Tibial nerve (tissue), 4 donors: ENCODE measurements at regions not wholly inside any gene's neighbourhood (a gene's known extent, or its start where the extent isn't known, plus 50 kb on each side); places are given as distances from the start of the nearest gene placed in this dataset.

Experiments
- DNase-seq, 2 donors: peaks; one replicate each; pipeline ENCODE4 v3.0.0-alpha.2; 2019; ENCODE audit warnings: low spot score in 2 of 2
- H3K27ac ChIP-seq, 4 donors: fragments of 200-600 bp; sonication (generic) in 3 of 4; one replicate each; pipeline ENCODE4 v1.5.1; 2017 to 2019; ENCODE audit warnings: mild to moderate bottlenecking in 1 of 4
- H3K27me3 ChIP-seq, 2 donors: fragments of 200-600 bp; sonication (generic) in 1 of 2; one replicate each; pipeline versions ENCODE4 v1.5.1 to v1.6.0; 2017 to 2019
- H3K36me3 ChIP-seq, 3 donors: fragments of 200-600 bp; sonication (generic); one replicate each; pipeline ENCODE4 v1.5.1; 2018 to 2019
- H3K4me1 ChIP-seq, 4 donors: fragments of 200-600 bp; sonication (generic) in 3 of 4; one replicate each; pipeline ENCODE4 v1.5.1; 2017 to 2019
- H3K4me3 ChIP-seq, 4 donors: fragments of 200-600 bp; sonication (generic) in 3 of 4; one replicate each; pipeline ENCODE4 v1.5.1; 2017 to 2019; ENCODE audit warnings: mild to moderate bottlenecking in 1 of 4, moderate library complexity in 1 of 4
- H3K9me3 ChIP-seq, 4 donors: fragments of 200-600 bp; sonication (generic) in 3 of 4; one replicate each; pipeline ENCODE4 v1.5.1; 2017 to 2019
- EP300 ChIP-seq, 2 donors: sonication (generic); formaldehyde crosslinking; IDR thresholded peaks; one replicate each; pipeline ENCODE4 v1.6.1; 2017; ENCODE audit warnings: antibody characterized with exemption in 2 of 2, mild to moderate bottlenecking in 1 of 2
- POLR2A ChIP-seq, 2 donors: fragments of 450-650 bp; IDR thresholded peaks; one replicate each; pipeline ENCODE4 v1.6.1; 2017; ENCODE audit warnings: antibody characterized with exemption in 2 of 2, mild to moderate bottlenecking in 2 of 2, moderate library complexity in 2 of 2
- WGBS, 2 donors: methylation state at CpG; one replicate each; pipeline ENCODE4 v1.1.5; 2018; 5-methylcytosine and 5-hydroxymethylcytosine counted together
- TF ChIP-seq, protein P1 (sequence below), 5 experiments: fragments of 200-600 bp in 3 of 5; fragments of 450-650 bp in 2 of 5; sonication (generic) in 3 of 5; IDR thresholded peaks; one replicate each; pipeline ENCODE4 v1.5.1; 2016 to 2019; ENCODE audit warnings: antibody characterized with exemption in 5 of 5, mild to moderate bottlenecking in 3 of 5, moderate library complexity in 2 of 5

DNA sequence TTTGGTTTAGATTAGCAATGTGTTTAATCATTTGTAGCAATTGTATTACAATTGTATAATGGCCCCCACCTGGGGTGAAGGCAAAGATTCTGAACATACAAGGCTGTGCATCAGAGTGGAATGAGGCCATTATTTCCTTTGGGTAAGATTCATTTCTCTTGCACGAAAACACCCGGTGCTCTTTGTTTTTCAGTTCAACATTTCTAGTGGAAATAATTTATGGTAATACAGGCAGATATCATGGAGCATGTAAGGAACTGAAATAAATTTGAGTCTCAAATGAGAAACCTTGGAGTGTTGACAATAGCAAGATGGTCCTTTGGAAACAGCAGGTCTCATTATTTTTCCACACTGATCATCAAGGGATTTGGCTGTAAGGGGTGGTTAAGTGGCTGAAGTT is 475.9 kb downstream of the GABRG2 start:
- Histone ChIP-seq H3K4me1 (no peaks in the 10 kb centered on the region), H3K36me3 (no peaks in the 10 kb centered on the region), H3K9me3 (no peaks in the 10 kb centered on the region), H3K27ac (no peak overlapping the region), H3K27me3 (no peaks in the 10 kb centered on the region), H3K4me3 (no peak overlapping the region)
- TF ChIP-seq POLR2A (IDR thresholded peaks at IDR 0.05) (no peak), EP300 (IDR thresholded peaks at IDR 0.05) (no peak)
- TF ChIP-seq, protein P1, sequence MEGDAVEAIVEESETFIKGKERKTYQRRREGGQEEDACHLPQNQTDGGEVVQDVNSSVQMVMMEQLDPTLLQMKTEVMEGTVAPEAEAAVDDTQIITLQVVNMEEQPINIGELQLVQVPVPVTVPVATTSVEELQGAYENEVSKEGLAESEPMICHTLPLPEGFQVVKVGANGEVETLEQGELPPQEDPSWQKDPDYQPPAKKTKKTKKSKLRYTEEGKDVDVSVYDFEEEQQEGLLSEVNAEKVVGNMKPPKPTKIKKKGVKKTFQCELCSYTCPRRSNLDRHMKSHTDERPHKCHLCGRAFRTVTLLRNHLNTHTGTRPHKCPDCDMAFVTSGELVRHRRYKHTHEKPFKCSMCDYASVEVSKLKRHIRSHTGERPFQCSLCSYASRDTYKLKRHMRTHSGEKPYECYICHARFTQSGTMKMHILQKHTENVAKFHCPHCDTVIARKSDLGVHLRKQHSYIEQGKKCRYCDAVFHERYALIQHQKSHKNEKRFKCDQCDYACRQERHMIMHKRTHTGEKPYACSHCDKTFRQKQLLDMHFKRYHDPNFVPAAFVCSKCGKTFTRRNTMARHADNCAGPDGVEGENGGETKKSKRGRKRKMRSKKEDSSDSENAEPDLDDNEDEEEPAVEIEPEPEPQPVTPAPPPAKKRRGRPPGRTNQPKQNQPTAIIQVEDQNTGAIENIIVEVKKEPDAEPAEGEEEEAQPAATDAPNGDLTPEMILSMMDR (IDR thresholded peaks at IDR 0.05) = no peak
- WGBS, 2 donors = 67 to 69% methylated on average over 2 of the region's 2 CpGs
- no peak for DNase-seq

DNA sequence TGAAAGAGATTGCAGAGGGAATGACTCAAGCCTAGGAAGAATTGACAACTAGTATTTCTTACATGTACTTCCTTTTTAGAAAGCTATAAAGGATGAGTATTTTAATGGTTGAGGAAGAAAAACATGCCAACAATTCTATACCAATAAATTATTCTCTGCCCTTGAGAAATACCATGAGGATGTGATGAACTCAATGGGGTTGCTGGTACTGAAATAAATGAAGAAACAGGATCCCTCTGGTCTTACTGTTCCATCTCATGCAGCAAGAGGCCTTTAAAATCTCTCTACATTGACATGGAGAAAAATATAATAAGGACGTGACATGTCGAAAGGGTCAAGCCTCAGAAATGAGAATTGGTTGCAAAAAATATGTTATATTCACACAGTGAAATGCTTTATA is 477.3 kb downstream of the GABRG2 start:
- no peak for TF ChIP-seq EP300 (IDR thresholded peaks at IDR 0.05)
- no peak for TF ChIP-seq POLR2A (IDR thresholded peaks at IDR 0.05)
- TF ChIP-seq, protein P1 (IDR thresholded peaks at IDR 0.05) = no peak
- no peaks in the 10 kb centered on the region for H3K27me3 ChIP-seq
- H3K27ac ChIP-seq = no peak overlapping the region
- WGBS, 2 donors = 90 to 93% methylated on average over 2 of the region's 2 CpGs
- H3K9me3 ChIP-seq = no peaks in the 10 kb centered on the region
- no peaks in the 10 kb centered on the region for H3K36me3 ChIP-seq
- H3K4me1 ChIP-seq = no peaks in the 10 kb centered on the region
- H3K4me3 ChIP-seq = no peak overlapping the region
- no peak for DNase-seq

DNA sequence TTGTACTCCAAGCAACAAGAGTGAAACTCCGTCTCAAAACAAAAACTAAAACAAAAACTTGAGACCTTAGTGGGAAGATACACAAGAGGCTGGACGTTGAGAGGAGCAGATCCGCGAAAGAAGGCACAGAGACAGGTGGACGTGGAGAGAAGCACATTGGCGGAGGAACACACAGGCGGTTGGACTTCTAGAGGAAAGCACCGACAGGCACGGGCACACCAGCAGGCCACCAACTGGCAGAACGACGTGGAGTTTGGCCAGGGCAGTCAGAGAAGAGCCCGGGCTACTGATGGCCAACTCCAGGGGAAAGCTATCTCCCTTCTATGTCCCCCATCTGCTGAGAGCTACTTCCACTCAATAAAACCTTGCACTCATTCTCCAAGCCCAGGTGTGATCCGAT is 482.7 kb downstream of the GABRG2 start:
- WGBS, 2 donors = 89 to 91% methylated on average over 13 of the region's 13 CpGs
- no peak overlapping the region for H3K4me3 ChIP-seq
- no peaks in the 10 kb centered on the region for H3K4me1 ChIP-seq
- no peak overlapping the region for H3K27ac ChIP-seq
- H3K27me3 ChIP-seq = no peaks in the 10 kb centered on the region
- no peaks in the 10 kb centered on the region for H3K9me3 ChIP-seq
- no peak for TF ChIP-seq EP300 (IDR thresholded peaks at IDR 0.05)
- TF ChIP-seq POLR2A (IDR thresholded peaks at IDR 0.05) = no peak
- TF ChIP-seq, protein P1 (IDR thresholded peaks at IDR 0.05) = no peak
- no peaks in the 10 kb centered on the region for H3K36me3 ChIP-seq
- DNase-seq = no peak

DNA sequence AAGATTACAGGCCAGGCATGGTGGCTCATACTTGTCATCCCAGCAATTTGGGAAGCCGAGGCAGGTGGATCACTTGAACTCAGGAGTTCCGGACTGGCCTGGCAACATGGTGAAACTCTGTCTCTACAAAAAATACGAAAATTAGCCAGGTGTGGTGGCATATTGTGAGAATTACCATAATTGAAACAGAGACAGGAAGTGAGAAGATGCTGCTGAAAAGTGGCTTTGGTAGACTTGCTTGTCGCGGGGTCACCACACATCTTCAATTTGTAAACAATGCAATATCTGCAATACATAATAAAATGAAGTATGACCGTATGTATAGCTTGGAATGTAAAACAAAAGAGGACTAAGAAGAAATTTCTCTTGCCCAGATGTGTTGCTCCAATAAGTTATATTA is 490.5 kb downstream of the GABRG2 start:
- no peak for DNase-seq
- no peaks in the 10 kb centered on the region for H3K36me3 ChIP-seq
- no peaks in the 10 kb centered on the region for H3K27me3 ChIP-seq
- no peaks in the 10 kb centered on the region for H3K4me1 ChIP-seq
- H3K9me3 ChIP-seq = no peaks in the 10 kb centered on the region
- TF ChIP-seq POLR2A (IDR thresholded peaks at IDR 0.05) (no peak), EP300 (IDR thresholded peaks at IDR 0.05) (no peak)
- TF ChIP-seq, protein P1 (IDR thresholded peaks at IDR 0.05) = no peak
- no peak overlapping the region for H3K27ac ChIP-seq
- no peak overlapping the region for H3K4me3 ChIP-seq
- WGBS, 2 donors = 89 to 93% methylated on average over 6 of the region's 6 CpGs

DNA sequence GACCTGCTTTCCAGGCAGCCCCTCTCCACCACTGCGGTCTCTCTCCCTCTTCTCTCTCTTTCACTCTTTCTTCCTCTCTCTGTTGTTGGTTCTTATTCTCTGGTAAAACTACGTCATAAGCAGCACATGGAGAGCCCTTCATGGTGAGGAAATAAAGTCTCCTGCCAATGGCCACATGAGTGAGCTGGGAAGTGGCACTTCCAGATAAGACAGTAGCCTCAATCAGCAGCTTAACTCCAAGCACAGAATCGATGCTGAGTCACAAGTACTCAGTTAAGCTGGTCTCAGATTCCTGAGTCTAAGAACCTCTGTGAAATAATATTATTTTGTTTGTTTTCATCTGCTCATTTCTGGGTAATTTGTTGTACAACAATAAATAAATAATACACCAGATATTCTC is 500.1 kb downstream of the GABRG2 start:
- no peak for DNase-seq
- TF ChIP-seq, protein P1 (IDR thresholded peaks at IDR 0.05) = no peak
- no peaks in the 10 kb centered on the region for H3K27me3 ChIP-seq
- 77 to 88% methylated on average over 3 of the region's 3 CpGs for WGBS, 2 donors
- H3K4me1 ChIP-seq = no peaks in the 10 kb centered on the region
- no peaks in the 10 kb centered on the region for H3K36me3 ChIP-seq
- H3K4me3 ChIP-seq = no peak overlapping the region
- H3K9me3 ChIP-seq = no peaks in the 10 kb centered on the region
- H3K27ac ChIP-seq = no peak overlapping the region
